Endothelial cell (in vitro differentiated cells): ENCODE measurements at regions not wholly inside any gene's neighbourhood (a gene's known extent, or its start where the extent isn't known, plus 50 kb on each side); places are given as distances from the start of the nearest gene placed in this dataset.
"Not testable (repeated sequence)": the region's sequence is repeated elsewhere in the genome, so short reads cannot be mapped to it uniquely, and the experiment has no call there.

Experiments
- DNase-seq: peaks from one replicate; pipeline ENCODE4 v3.0.0; 2021; ENCODE audit warnings: low spot score
- H3K27ac Mint-ChIP-seq: one replicate; pipeline ENCODE4 v1.8.0; 2021; ENCODE audit warnings: mixed read lengths, inconsistent platforms; ENCODE audit not compliant: unreplicated experiment
- H3K27me3 Mint-ChIP-seq: one replicate; pipeline ENCODE4 v1.8.0; 2021; ENCODE audit warnings: mild to moderate bottlenecking, moderate library complexity, mixed read lengths, inconsistent platforms; ENCODE audit not compliant: unreplicated experiment
- H3K36me3 Mint-ChIP-seq: one replicate; pipeline ENCODE4 v1.8.0; 2021; ENCODE audit warnings: mild to moderate bottlenecking, low read depth, mixed read lengths, inconsistent platforms; ENCODE audit not compliant: unreplicated experiment
- H3K4me1 Mint-ChIP-seq: one replicate; pipeline ENCODE4 v1.8.0; 2021; ENCODE audit warnings: mild to moderate bottlenecking, mixed read lengths, inconsistent platforms; ENCODE audit not compliant: unreplicated experiment
- H3K4me3 Mint-ChIP-seq: one replicate; pipeline ENCODE4 v1.8.0; 2021; ENCODE audit warnings: mild to moderate bottlenecking, mixed read lengths, inconsistent platforms; ENCODE audit not compliant: unreplicated experiment
- H3K9me3 Mint-ChIP-seq: one replicate; pipeline ENCODE4 v1.8.0; 2021; ENCODE audit warnings: mixed read lengths, inconsistent platforms; ENCODE audit not compliant: unreplicated experiment
- TF ChIP-seq, protein P1 (sequence below): fragments of 200-600 bp; sonication (generic); IDR thresholded peaks from one replicate; pipeline ENCODE4 v1.5.0; 2021; ENCODE audit warnings: antibody characterized with exemption; ENCODE audit not compliant: unreplicated experiment

GRCh38 chr14:28613532-28613931, 153.1 kb upstream of the FOXG1 start:
- TF ChIP-seq, protein P1, sequence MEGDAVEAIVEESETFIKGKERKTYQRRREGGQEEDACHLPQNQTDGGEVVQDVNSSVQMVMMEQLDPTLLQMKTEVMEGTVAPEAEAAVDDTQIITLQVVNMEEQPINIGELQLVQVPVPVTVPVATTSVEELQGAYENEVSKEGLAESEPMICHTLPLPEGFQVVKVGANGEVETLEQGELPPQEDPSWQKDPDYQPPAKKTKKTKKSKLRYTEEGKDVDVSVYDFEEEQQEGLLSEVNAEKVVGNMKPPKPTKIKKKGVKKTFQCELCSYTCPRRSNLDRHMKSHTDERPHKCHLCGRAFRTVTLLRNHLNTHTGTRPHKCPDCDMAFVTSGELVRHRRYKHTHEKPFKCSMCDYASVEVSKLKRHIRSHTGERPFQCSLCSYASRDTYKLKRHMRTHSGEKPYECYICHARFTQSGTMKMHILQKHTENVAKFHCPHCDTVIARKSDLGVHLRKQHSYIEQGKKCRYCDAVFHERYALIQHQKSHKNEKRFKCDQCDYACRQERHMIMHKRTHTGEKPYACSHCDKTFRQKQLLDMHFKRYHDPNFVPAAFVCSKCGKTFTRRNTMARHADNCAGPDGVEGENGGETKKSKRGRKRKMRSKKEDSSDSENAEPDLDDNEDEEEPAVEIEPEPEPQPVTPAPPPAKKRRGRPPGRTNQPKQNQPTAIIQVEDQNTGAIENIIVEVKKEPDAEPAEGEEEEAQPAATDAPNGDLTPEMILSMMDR, result no peak
- H3K4me1 Mint-ChIP-seq, result peaks cover 4% of the 10 kb centered on the region
- H3K4me3 Mint-ChIP-seq, result no peak overlapping the region
- H3K27me3 Mint-ChIP-seq, result no peaks in the 10 kb centered on the region
- no peak for DNase-seq
- H3K27ac Mint-ChIP-seq, result no peak overlapping the region
- no peaks in the 10 kb centered on the region for H3K9me3 Mint-ChIP-seq
- no peaks in the 10 kb centered on the region for H3K36me3 Mint-ChIP-seq

DNA sequence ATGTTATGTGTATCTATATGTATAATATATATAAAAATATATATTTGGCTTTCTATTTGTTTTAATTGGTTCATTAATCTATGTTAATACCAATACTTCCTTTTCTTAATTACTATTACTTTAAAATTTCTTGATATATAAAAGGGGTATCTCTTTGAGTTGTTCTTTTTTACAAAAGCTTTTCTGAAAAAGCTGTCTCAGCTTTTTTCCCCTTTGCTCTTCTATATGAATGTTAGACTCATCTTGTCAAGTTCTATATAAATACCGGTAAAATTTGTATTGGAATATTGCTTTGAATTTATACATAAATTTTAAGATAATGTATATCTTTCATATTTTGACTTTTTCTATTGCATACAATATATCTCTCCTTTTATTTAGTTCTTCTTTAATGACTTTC, 139.8 kb upstream of the FOXG1 start:
- H3K9me3 Mint-ChIP-seq, result no peaks in the 10 kb centered on the region
- no peak overlapping the region for H3K27ac Mint-ChIP-seq
- no peak overlapping the region for H3K4me3 Mint-ChIP-seq
- H3K27me3 Mint-ChIP-seq, result no peaks in the 10 kb centered on the region
- no peaks in the 10 kb centered on the region for H3K36me3 Mint-ChIP-seq
- TF ChIP-seq, protein P1, result no peak
- no peak for DNase-seq
- no peaks in the 10 kb centered on the region for H3K4me1 Mint-ChIP-seq

GRCh38 chr14:28629328-28630004, 137.1 kb upstream of the FOXG1 start:
- H3K4me1 Mint-ChIP-seq, result no peaks in the 10 kb centered on the region
- no peak for DNase-seq
- H3K4me3 Mint-ChIP-seq, result no peak overlapping the region
- no peaks in the 10 kb centered on the region for H3K27me3 Mint-ChIP-seq
- no peaks in the 10 kb centered on the region for H3K9me3 Mint-ChIP-seq
- TF ChIP-seq, protein P1, result no peak
- no peaks in the 10 kb centered on the region for H3K36me3 Mint-ChIP-seq
- H3K27ac Mint-ChIP-seq, result no peak overlapping the region

GRCh38 chr14:28630100-28630499, 136.5 kb upstream of the FOXG1 start:
- TF ChIP-seq, protein P1, result no peak
- Mint-ChIP-seq H3K36me3 (no peaks in the 10 kb centered on the region), H3K27me3 (no peaks in the 10 kb centered on the region), H3K27ac (no peak overlapping the region), H3K4me1 (no peaks in the 10 kb centered on the region), H3K9me3 (no peaks in the 10 kb centered on the region), H3K4me3 (no peak overlapping the region)
- DNase-seq, result no peak

GRCh38 chr14:28635387-28635786, 131.2 kb upstream of the FOXG1 start:
- H3K4me3 Mint-ChIP-seq, result no peak overlapping the region
- no peak overlapping the region for H3K27ac Mint-ChIP-seq
- TF ChIP-seq, protein P1, result peak; percentile 97
- H3K9me3 Mint-ChIP-seq, result no peaks in the 10 kb centered on the region
- DNase-seq, result peak; percentile 23
- H3K4me1 Mint-ChIP-seq, result no peaks in the 10 kb centered on the region
- H3K27me3 Mint-ChIP-seq, result no peaks in the 10 kb centered on the region
- H3K36me3 Mint-ChIP-seq, result no peaks in the 10 kb centered on the region

DNA sequence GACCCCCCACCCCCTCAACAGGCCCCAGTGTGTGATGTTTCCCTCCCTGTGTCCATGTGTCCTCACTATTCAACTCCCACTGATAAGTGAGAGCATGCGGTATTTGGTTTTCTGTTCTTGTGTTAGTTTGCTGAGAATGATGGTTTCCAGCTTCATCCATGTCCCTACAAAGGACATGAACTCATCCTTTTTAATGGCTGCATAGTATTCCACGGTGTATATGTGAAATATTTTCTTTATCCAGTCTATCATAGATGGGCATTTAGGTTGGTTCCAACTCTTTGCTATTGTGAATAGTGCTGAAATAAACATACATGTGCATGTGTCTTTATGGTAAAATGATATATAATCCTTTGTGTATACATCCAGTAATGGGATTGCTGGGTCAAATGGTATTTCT, 130.8 kb upstream of the FOXG1 start:
- H3K27ac Mint-ChIP-seq, H3K4me3 Mint-ChIP-seq, H3K9me3 Mint-ChIP-seq, DNase-seq, H3K36me3 Mint-ChIP-seq, H3K4me1 Mint-ChIP-seq, H3K27me3 Mint-ChIP-seq: not testable (repeated sequence)

DNA sequence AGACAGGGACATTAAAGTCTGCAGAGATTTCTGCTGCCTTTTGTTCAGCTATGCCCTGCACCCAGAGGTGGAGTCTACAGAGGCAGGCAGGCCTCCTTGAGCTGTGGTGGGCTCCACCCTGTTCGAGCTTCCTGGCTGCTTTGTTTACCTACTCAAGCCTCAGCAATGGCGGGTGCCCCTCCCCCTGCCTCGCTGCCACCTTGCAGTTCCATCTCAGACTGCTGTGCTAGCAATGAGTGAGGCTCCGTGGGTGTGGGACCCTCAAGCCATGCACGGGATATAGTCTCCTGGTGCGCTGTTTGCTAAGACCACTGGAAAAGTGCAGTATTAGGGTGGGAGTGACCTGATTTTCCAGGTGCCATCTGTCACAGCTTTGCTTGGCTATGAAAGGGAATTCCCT, 125.4 kb upstream of the FOXG1 start:
- not testable (repeated sequence) for DNase-seq, H3K9me3 Mint-ChIP-seq, H3K4me1 Mint-ChIP-seq, H3K36me3 Mint-ChIP-seq, H3K27ac Mint-ChIP-seq, H3K27me3 Mint-ChIP-seq, H3K4me3 Mint-ChIP-seq
